22Rv1 (cell line): ENCODE measurements at regions not wholly inside any gene's neighbourhood (a gene's known extent, or its start where the extent isn't known, plus 50 kb on each side); places are given as distances from the start of the nearest gene placed in this dataset.

Experiments
- CTCF ChIP-seq: fragments of 450-650 bp; IDR thresholded peaks from 2 replicates; pipeline ENCODE4 v1.5.1; 2017; ENCODE audit warnings: mild to moderate bottlenecking
- ZFX ChIP-seq: fragments of 450-650 bp; IDR thresholded peaks from 2 replicates; pipeline ENCODE4 v1.6.1; 2017; ENCODE audit warnings: antibody characterized with exemption, borderline replicate concordance

DNA sequence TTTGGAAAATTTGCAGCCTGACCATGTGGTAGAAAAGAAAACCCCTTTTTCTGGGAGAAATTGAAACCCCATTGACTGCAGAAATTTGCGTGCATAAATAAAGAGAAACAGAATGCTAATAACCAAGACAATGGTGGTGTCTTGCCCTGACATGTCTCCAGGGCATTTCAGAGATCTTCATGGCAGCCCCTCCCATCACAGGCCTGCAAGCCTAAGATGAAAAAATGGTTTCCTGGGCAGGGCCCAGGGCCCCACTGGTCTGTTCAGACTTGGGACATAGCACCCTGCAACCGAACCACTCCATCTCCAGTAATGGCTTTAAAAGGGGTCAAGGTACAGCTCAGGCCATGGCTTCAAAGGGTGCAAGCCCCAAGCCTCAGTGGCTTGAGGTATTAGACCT is 71.6 kb upstream of the SGIP1 start:
- TF ChIP-seq CTCF (no peak), ZFX (no peak)
